Left cardiac atrium (tissue), 4 donors: ENCODE measurements at regions not wholly inside any gene's neighbourhood (a gene's known extent, or its start where the extent isn't known, plus 50 kb on each side); places are given as distances from the start of the nearest gene placed in this dataset.
A peak's percentile ranks its signal among the peaks of the same experiment; 100 is the strongest.

Experiments used
- ATAC-seq, 2 donors: fragments of 200-7000 bp; cut with Tn5 transposase; one replicate each; pipeline ENCODE4 v1.9.1; 2020; ENCODE audit warnings: mild to moderate bottlenecking in 2 of 2, moderate library complexity in 2 of 2
- DNase-seq: peaks from one replicate; pipeline ENCODE4 v3.0.0-alpha.2; 2020
- intact Hi-C, 2 donors: fragments of 100-400 bp; cut with DNase I; formaldehyde crosslinking; loops; one replicate each; pipeline versions ENCODE4 v1.14.1 to v1.15.1; 2022 to 2023
- donor health status: DM: no; HTN: yes; CAD: no.
- donor health status: DM: no; HTN: yes; CAD: no; lungs with severe emphysema.
- donor health status: DM: yes; HTN: yes; CAD: no.
- donor health status: Dilated cardiomyopathy.

- DNase-seq, result no peak
- intact Hi-C loops, result no loop called here
- no peak for ATAC-seq
Observed at GRCh38 chr5:39485079-39485478, 60.3 kb upstream of the DAB2 start.

GRCh38 chr5:39484673-39485072 is 59.9 kb upstream of the DAB2 start:
- ATAC-seq, result no peak
- intact Hi-C loops, result no loop called here
- no peak for DNase-seq

GRCh38 chr5:39482098-39482497 is 57.3 kb upstream of the DAB2 start:
- DNase-seq (no peak), ATAC-seq (no peak)
- intact Hi-C loops, result no loop called here

GRCh38 chr5:39479537-39479936 is 54.8 kb upstream of the DAB2 start:
- intact Hi-C loops, result no loop called here
- no peak for DNase-seq
- ATAC-seq, result no peak

GRCh38 chr5:39478863-39479262 is 54.1 kb upstream of the DAB2 start:
- ATAC-seq (peak in 1 of 2 donors; percentile 38), DNase-seq (no peak)
- intact Hi-C loops, result no loop called here

- ATAC-seq (no peak), DNase-seq (no peak)
- intact Hi-C loops, result no loop called here
Observed at GRCh38 chr5:39476843-39477220, 52.1 kb upstream of the DAB2 start.

GRCh38 chr5:39475881-39476842 is 51.4 kb upstream of the DAB2 start:
- intact Hi-C loops, result no loop called here
- ATAC-seq (peak in 1 of 2 donors; percentile 41), DNase-seq (no peak)

- intact Hi-C loops, result no loop called here
- ATAC-seq (peak; percentile 33 to 34), DNase-seq (no peak)
Observed at GRCh38 chr5:39475159-39475571, 50.4 kb upstream of the DAB2 start.
